ENCODE measurements at regions not wholly inside any gene's neighbourhood (a gene's known extent, or its start where the extent isn't known, plus 50 kb on each side); places are given as distances from the start of the nearest gene placed in this dataset.
A peak's percentile ranks its signal among the peaks of the same experiment; 100 is the strongest.

- DNase-seq (ENCODE audit: low read depth), result no peak
- TF ChIP-seq CTCF (conservative IDR thresholded peaks at IDR 0.05; ENCODE audit: low read length), result no peak
- no peak overlapping the region for H3K4me3 ChIP-seq (ENCODE audit: low read length)
These were observed 661.7 kb downstream of the KCTD16 start for GRCh38 chr5:144832416-144832815.

DNA sequence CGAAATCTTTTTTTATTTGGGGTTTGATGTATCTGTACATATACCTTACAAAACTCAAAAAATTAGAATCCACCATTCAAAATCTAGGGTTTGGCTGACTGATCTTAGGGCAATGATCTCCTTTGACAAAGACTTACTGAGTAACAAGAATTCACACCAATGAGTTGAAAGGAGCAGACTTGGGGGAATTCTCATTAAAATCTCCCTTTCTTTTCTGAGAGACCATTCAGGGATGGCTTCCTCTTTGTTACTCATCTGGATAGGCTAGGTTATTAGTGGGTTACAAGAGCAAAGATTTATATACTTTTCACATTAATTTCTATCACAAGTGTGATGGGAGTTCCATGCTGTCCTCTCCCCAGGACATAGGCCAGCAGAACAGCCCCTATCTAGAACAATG lies 661.0 kb downstream of the KCTD16 start:
- H3K4me3 ChIP-seq (ENCODE audit: low read length), result no peak overlapping the region
- DNase-seq (ENCODE audit: low read depth), result no peak
- TF ChIP-seq CTCF (conservative IDR thresholded peaks at IDR 0.05; ENCODE audit: low read length), result no peak

- no peak for TF ChIP-seq CTCF (conservative IDR thresholded peaks at IDR 0.05; ENCODE audit: low read length)
- no peak for DNase-seq (ENCODE audit: low read depth)
- H3K4me3 ChIP-seq (ENCODE audit: low read length), result no peak overlapping the region
These were observed 651.8 kb downstream of the KCTD16 start for GRCh38 chr5:144822503-144822902.

DNA sequence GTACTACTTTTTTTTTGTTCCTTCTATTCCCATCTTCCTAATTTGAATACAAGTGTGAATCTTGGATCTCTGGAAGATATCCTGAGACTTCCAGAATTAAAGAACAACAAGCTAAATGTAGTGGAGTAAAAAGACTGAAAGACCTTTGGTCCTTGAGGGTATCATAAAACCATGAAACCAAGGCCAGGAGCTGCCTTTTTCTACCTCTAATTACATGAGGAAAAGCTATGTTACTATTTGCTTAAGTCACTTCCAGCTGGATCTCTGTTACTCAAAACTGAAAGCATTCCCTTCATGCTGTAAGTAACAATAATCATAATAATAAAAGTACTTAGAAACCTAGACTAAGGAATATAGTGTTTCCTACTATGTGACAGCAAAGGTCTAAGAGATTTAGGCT lies 649.6 kb downstream of the KCTD16 start:
- H3K4me3 ChIP-seq (ENCODE audit: low read length), result no peak overlapping the region
- TF ChIP-seq CTCF (conservative IDR thresholded peaks at IDR 0.05; ENCODE audit: low read length), result no peak
- no peak for DNase-seq (ENCODE audit: low read depth)

- TF ChIP-seq CTCF (conservative IDR thresholded peaks at IDR 0.05; ENCODE audit: low read length), result no peak
- H3K4me3 ChIP-seq (ENCODE audit: low read length), result no peak overlapping the region
- no peak for DNase-seq (ENCODE audit: low read depth)
These were observed 644.5 kb downstream of the KCTD16 start for GRCh38 chr5:144815131-144815530.

DNA sequence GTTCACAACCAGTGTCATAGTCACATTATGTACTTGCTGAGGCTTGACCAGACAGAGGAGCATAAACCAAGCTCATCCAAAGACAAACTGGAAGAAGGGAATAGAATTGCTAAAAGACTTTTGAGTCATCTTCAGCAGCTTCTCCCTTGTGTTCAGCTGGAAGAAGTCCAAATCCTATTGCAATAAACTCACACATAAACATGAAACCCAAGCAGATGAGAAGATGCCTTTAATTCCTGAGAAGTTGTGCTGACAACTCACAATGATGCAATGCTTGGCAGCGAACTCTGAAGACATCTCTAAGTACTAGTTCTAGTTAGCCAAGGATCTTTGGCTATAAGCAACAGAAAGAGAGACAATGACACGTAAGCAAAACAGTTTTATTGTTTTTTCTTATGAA lies 642.1 kb downstream of the KCTD16 start:
- H3K4me3 ChIP-seq (ENCODE audit: low read length), result no peak overlapping the region
- TF ChIP-seq CTCF (conservative IDR thresholded peaks at IDR 0.05; ENCODE audit: low read length), result no peak
- peak; percentile 86 for DNase-seq (ENCODE audit: low read depth)

DNA sequence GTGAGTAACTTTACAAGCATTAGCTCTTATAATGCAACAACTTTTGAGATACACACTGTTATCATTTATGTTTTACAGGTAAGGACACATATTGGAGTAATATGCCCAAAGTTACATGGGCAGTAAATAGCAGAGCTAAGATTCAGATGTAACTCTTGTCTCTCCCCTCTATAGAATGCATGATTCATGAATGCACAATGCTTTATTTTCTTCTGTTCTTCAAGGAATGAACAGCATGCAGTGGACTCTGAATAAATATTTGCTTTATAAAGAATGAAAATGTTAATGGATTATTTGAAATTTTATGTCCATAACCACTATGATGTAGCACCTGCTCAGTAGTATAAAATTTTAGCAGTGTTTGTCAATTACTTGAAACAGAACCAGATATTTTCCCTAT lies 629.5 kb downstream of the KCTD16 start:
- no peak for DNase-seq (ENCODE audit: low read depth)
- no peak overlapping the region for H3K4me3 ChIP-seq (ENCODE audit: low read length)
- TF ChIP-seq CTCF (conservative IDR thresholded peaks at IDR 0.05; ENCODE audit: low read length), result no peak

Data from AG10803 (cell line).